NCI-H2107 treated with DMSO at 0.1 percent for 48 hours (cell line): ENCODE measurements at regions not wholly inside any gene's neighbourhood (a gene's known extent, or its start where the extent isn't known, plus 50 kb on each side); places are given as distances from the start of the nearest gene placed in this dataset.
"Not testable (repeated sequence)": the region's sequence is repeated elsewhere in the genome, so short reads cannot be mapped to it uniquely, and the experiment has no call there.

Experiments
- DNase-seq: peaks from one replicate; lab custom pipeline; 2025; ENCODE audit not compliant: unreplicated experiment; lab: John Stamatoyannopoulos, UW

DNA sequence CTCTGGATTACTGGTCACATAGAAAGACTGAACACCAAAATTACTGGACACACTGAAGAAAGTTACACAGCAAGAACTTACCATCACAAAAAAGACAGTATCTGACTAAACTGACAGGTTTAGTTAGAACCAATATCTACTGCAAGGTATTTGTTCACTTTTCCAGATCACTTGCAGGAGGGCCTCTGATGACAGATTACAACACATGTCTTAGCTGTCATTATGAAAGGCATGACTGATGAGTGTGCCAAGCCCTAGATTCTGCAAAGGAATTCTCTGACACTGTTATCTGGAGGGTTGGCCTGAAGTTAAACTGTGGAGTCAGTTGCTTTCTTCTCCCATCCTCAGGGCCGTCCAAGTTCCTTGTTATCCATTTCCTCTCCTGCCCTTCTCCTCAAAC is 242.7 kb downstream of the KIF20B start:
- no peak for DNase-seq

DNA sequence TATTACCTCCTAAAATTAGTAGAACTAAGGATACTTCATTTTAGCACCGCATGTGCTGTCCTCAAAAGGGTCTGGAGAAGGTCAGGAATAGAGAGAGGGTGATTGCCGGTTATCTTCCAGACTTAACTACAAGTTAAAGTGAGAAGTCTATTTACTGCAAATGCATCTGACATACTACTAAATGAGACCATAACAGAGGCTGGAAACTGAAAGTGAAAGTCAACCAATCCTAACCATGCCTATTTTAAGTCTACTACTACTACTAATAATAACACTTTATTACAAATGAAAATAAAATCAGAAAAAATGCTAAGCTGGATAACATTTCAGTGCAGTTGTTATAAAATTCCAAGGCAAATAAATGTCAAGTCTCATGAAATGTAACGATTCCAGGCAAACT is 244.7 kb downstream of the KIF20B start:
- no peak for DNase-seq

DNA sequence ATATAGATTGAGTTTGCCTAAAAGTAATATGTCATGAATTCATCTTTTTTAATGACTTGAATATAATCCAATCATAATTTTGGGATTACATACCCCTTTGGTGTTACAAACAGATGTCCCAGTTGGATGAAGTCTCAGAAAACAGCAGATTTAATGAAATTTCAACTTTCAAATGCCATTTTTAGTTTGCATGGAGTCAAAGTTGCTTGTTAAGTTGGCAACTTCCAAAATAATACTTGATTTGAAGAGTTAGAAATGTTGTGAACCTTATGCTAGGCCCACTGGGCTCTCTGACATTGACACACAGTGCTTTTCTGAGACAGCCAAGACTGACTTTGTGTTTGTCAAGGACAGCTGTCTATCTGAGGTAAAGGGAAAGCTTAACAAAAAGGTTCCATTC is 248.1 kb downstream of the KIF20B start:
- no peak for DNase-seq

DNA sequence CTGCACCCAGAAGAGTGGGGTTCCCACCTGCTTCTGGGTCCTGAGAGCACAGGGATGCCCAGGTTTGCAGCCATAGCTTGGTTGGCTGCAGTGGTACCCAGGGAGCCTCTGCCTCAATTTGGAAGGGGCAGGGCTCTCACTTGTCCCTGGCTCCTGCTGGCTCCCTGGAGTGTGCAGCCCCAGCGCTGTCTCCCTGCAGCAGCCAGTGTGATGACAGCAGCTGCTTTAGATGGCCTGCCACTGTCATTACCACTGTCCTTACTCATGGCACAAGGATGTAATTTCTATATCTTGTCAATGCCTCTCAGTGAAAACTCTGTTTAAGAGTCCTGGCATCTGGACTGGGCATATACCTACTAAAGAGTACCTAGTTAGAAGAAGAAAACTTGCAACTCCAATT is 250.9 kb downstream of the KIF20B start:
- DNase-seq: no peak

DNA sequence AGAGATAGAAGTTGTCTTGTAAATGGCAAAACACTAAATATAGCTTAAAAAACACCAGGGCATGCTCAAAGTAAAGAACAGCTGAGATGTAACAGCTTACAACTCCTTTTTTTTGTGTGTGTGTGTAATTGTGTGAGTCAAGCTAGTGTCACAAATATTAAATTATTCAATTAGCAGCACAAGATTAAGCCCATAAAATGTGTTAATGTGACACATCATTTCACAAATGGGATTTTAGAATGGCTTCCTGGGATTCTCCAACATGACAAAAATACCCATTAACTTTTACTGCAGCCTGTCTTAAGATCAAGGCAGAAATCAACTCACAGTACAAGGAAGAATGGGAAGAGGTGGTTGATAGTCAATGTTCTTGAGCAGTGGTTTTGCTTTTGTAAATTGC is 251.4 kb downstream of the KIF20B start:
- no peak for DNase-seq

DNA sequence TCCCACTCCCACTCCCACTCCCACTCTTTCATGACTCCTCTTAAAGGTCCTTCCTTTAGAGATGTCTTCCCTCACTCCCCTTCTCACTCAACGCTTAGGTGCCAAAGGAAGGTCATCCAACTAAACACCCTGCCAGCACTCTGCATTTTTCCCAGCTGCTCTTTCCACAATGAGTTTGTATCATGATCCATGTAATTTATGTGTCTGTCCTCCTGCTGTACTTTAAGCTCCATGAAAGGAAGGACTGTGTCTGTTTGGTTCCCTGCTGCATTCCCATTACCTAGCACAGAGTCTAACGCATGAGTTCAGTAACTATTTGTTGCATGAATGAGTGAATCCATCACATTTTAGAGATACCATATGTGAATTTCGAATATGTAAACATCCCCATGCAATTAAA is 252.7 kb downstream of the KIF20B start:
- no peak for DNase-seq

DNA sequence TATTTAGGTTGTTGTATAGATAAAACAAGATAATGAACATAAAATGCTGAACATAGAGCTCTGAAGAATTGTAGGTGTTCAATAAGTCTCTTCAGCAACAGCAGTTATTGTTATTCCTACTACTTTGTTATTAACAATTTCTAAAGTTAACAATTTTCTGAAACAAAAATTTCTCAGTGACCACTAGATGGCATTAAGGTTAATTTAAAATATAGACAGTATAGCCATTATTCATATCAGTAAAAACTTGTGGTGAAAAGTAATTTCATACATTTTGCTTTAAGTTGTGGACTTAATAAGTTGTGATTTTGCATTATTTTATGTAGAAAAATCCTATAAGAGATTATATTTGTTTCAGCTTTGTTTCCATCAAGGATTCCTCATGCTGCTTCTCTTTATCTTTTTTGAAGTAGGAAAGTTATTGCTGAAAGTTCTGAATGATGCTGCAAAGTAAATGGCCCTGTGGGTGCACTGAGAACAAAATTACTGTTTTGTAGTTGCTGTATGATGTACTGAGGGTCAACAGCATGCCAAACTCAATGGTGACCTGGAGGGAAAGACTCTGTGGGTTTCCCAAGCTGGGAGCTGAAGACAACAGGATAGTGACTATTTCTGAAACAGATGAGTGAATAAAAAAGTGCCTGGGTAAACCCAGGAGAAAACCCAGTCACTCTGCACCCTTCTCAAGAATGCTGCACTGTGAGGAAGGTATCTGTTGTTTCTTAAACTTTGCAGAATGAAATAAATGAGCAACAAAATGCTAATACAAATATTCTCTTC is 253.6 kb downstream of the KIF20B start:
- peak; percentile 1 for DNase-seq

DNA sequence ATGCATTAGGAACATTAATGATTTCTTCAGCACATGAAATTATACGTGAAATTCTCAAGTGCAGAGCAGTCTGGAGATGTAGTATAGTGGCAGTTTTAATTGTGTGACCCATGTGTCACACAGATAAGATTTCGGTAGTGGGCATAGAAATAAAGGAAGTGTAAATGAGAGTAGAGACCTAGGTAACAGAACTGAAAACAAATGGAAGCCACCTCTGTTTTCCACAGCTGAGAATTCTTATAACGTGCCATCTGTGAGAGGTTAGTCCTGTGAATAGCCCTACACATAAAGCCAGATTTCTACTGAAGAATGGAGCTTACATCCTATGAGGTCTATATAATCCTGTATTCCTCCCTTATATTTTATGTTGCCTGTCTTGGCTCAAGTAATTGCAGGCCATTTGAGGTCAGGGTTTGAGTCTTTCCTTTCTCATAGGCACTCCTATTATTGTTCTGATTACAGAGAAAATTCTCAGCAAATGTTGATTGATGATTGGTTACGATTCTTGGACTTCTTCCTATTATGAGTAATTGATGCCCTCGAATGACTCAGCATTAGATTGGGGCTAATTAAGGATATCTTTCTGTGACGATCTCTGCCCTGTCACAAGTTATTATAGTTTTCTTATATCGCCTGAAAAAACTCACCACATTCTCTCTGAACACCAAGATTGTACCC is 258.2 kb downstream of the KIF20B start:
- no peak for DNase-seq

DNA sequence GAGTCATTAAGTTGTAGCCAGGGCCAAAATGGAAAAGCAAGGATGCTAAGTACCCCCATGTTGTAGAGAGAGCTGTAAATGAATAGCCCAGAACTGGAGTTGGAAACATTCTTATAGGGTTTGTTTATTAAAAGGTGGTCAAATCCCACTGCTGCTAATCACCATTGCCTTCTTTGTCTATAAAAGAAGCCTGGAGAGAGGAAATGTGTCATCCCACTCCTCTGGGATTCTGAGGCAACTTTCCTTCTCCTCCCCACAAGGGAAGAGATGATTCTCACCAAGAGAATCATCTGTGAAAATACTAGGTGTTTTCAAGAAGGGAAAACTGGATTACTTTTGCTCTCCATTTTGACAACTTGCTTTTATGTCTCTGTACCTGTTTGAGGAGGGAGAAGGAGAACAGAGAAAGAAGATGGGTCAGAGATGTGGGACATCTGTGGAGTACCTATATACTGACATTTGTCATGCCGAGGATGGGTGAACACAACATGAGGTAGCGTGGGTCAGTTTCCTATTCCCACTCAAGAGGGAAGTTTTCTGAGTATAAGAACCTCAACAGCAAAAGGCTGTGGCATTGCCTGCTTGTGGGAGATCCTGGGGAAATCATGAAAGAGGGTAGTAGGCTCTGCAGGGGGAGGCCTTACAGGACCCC is 262.2 kb downstream of the KIF20B start:
- no peak for DNase-seq

DNA sequence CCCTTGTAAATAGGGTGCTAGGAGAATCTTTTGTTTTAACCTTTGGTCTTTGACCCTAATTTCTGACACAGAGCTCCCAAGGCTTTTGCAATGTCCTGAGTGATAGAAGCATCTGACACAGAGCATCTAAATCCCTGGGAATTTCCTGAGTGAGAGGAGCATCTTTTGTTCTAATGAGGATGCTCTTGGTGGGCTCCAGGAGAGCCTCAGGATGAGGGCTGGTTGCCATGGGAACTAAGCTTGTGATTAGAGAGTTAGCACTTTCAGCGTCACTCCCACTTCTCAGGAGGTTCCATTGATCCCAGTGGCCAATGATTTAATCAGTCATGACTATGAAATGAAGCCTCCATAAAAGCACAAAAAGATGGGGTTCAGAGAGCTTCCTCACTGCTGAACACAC is 264.8 kb downstream of the KIF20B start:
- DNase-seq: no peak

DNA sequence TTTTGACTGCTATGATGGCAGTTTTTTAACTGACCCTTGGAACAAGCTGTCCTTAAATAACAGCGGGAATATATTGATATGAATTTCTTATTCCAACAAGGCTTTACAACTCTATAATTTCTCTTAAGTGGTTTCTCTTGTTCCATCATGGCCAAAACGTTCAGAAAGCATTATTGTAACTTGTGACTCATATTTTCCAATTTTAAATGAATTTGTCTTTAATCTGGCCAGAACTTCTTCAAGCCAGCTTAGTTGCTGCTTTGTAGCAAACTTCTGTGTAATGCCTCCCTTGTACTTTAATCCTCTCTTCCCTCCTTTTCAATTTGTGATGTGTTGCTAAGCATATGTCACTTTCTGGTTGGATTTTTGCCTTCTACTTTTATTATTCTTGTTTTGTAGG is 271.9 kb downstream of the KIF20B start:
- DNase-seq: no peak

DNA sequence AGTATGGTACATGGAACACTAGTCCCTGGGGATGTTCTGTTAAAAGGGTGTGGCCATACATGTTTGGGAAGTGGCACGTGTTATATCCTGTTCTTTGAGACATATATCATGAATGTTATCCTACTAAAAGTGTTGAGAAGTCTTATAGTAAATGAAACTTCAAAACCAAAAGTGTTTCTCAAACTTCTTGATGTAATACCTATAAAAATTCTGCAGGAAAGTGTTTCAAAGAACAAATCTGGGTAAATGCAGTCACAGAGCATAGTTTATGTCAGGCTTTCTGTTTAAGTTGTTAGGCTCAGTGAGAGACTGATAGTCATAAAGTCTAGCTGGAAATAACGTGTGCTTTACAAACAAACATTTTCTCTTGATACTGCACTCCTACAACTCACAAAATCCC is 273.7 kb downstream of the KIF20B start:
- no peak for DNase-seq

DNA sequence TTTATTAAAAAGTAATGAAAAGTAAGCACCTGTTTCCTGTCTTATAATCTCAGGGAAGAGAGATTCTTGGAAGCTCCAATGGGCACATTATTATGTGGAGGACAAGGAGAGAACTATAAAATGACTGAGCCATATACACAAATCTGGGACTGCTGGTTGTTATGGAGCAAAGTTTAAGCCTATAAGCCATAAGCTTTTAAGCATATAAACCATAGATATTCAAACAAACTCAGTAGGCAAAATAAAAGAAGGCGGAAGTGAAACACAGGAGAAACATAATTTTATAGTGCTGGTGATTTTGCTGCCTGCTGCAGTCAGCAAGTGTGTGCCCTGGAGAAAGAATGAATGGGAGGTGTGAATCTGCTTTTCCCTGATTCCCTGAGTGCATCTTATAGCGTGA is 274.4 kb downstream of the KIF20B start:
- no peak for DNase-seq

DNA sequence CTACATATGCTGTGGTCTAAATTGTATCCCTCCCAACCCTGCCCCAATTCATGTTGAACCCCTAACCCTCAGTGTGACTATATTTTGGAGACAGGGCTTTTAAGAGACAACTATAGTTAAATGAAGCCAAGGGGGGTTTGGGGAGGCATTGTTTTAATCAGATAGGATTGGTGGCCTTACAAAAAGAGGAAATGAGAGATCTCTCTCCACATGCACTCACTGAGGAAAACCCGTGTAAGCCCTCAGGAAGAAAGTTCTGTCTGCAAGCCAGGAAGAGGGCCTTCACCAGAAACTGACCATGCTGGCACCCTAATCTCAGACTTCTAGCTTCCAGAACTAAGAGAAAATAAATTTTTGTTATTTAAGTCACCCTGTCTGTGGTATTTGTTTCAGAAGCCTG is 276.7 kb downstream of the KIF20B start:
- DNase-seq: no peak

DNA sequence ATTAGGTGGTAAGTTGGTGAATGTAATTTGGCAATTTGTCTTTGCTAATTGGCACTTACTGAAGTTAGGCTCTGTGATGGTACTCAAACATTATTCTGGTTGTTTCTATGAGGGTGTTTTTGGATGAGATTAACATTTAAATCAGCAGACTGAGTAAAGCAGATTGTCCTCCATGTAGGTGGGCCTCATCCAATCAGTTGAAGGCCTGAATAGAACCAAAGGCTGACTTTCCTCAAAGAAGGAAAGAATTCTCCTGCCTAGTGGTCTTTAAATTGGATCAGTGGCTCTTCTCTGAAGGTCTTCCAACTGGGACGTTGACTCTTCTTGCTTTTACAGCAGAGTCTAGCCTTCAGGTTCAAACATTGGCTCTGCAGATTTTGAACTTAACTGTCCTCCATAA is 278.3 kb downstream of the KIF20B start:
- no peak for DNase-seq

DNA sequence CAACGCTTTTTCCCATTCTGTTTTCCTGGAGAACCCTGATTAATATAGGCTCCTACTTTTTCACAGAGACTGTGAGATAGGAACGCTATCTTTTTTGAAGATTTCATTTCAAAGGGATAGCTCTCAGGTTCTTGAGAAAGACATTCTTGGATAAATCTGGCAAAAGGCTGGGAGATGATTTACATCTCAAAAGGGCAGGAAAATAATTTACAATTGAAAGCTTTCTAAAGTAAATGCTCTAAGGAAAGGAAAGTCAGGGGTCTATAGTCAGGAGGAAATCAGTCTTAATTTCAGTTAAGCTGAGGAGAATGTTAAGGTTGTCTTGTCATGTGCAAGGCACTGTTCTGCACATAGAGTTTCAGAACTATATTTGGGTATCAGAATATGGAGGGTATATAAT is 278.8 kb downstream of the KIF20B start:
- no peak for DNase-seq

DNA sequence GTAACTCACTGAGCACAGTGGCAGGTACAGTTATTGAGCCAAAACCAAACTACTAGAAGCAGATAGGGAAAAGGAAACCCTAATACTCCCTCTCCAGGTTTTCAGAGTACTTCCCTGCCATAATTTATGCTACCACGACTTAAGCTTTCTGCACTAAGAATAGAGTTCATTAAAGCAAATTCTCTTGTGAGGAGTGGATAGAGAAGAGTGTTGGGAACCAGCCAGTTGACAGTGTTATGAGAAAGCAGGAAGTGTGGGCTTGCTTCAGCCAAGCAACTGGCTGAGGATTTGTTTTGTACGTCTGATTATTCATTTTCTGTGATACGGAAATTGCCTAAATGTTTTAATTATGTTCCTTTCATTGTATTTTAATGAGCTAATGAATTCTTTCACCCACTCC is 280.5 kb downstream of the KIF20B start:
- DNase-seq: no peak

DNA sequence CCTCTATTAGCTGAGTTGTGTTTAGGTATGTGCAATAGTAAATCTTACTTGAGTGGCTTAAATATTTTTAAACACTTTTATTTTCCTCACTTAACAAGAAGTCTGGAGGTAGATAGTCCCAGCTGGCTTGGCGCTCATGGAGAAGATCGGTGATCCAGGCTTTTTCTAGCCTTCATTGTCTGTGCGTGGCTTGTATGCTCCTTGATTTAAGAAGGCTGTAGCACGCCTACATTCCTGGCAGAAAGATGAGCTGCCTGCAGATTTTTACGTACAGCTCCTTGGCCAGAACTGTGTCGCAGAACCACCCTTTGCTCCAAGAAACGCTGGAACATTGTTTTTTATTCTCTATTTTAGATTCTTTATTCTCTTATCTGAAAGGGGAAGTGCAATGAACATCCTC is 284.1 kb downstream of the KIF20B start:
- DNase-seq: no peak

DNA sequence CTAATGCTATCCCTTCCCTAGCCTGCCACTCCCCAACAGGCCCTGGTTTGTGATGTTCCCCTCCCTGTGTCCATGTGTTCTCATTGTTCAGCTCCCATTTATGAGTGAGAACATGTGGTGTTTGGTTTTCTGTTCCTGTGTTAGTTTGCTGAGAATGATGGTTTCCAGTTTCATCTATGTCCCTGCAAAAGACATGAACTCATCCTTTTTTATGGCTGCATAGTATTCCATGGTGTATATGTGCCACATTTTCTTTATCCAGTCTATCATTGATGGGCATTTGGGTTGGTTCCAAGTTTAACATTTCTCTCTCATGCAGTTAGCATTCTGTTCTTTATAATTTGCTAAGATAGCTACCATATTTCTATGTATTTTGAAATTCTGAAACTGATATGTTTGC is 287.0 kb downstream of the KIF20B start:
- DNase-seq: not testable (repeated sequence)

DNA sequence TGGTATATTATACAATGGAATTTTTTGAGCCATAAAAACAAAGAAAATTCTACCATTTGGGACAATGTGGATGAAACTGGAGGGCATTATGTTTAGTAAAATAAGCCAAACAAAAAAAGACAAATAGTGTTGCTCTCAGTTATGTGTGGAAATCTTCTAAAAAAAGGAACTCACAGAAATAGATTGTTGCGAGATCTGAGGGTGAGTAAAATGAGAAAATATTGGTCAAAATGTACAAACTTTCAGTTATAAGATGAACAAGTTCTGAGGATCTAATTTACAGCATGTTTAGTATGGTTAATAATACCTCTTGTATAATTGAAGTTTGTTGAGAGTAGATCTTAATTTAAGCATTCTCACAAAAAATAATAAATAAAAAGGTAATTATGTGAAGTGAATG is 291.2 kb downstream of the KIF20B start:
- no peak for DNase-seq

DNA sequence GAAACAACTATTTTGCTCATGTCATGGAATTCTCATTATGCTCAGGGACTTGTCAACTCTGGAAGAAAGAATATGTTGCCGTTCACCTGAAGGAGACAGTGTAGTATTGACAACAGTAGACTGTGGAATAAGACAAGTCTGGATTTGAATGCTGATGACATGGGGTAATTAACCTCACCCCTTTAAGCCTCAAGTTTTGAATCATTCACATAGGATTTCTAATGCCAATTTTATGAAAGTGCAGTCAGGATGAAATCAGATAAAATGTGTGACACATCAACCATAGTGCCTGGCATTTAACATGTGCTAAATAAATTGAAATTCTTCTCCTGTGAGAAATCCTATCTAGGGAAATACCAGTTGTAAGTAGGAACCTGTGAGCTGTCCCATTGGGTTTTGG is 305.8 kb downstream of the KIF20B start:
- no peak for DNase-seq

DNA sequence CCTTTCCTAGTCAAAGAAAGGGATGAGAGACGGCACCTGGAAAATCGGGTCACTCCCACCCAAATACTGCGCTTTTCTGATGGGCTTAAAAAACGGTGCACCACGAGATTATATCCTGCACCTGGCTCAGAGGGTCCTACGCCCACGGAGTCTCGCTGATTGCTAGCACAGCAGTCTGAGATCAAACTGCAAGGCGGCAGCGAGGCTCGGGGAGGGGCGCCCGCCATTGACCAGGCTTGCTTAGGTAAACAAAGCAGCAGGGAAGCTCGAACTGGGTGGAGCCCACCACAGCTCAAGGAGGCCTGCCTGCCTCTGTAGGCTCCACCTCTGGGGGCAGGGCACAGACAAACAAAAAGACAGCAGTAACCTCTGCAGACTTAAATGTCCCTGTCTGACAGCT is 309.9 kb downstream of the KIF20B start:
- DNase-seq: not testable (repeated sequence)
